H1 (cell line): ENCODE measurements at regions not wholly inside any gene's neighbourhood (a gene's known extent, or its start where the extent isn't known, plus 50 kb on each side); places are given as distances from the start of the nearest gene placed in this dataset.

ENCODE experiments used
- EP300 ChIP-seq, 2 experiments: IDR thresholded peaks; 1 replicate in 1 of 2; 2 replicates in 1 of 2; pipeline ENCODE4 v1.6.1; 2011 to 2012; ENCODE audit warnings: low read depth in 2 of 2, low read length in 2 of 2, mild to moderate bottlenecking in 2 of 2, borderline replicate concordance in 1 of 2, inconsistent platforms in 1 of 2, moderate library complexity in 1 of 2
- KDM1A ChIP-seq: fragments of 200-600, 300-600 bp; sonication (generic); IDR thresholded peaks from 2 replicates; pipeline ENCODE4 v1.7.1; 2016; ENCODE audit warnings: mild to moderate bottlenecking, low read length, borderline replicate concordance
- POLR2A ChIP-seq, 2 experiments: IDR thresholded peaks; 1 replicate in 1 of 2; 2 replicates in 1 of 2; pipeline ENCODE4 v1.6.1; 2011; ENCODE audit warnings: low read depth in 2 of 2, low read length in 2 of 2, mild to moderate bottlenecking in 2 of 2; ENCODE audit errors: control extremely low read depth in 1 of 2
- POLR2AphosphoS5 ChIP-seq: IDR thresholded peaks from 2 replicates; pipeline ENCODE4 v1.6.1; 2011; ENCODE audit warnings: low read depth, low read length
- TF ChIP-seq, protein P1 (sequence below), 3 experiments: IDR thresholded peaks; 1 replicate in 2 of 3; 2 replicates in 1 of 3; pipeline versions ENCODE4 v1.5.1 to v1.6.1; 2011; ENCODE audit warnings: low read length in 3 of 3, mild to moderate bottlenecking in 3 of 3, inconsistent platforms in 2 of 3, low read depth in 1 of 3, moderate library complexity in 1 of 3; ENCODE audit not compliant: insufficient read depth in 1 of 3; ENCODE audit errors: control extremely low read depth in 1 of 3

GRCh38 chr17:30600060-30600829, 123.0 kb downstream of the GOSR1 start:
- peak in 1 of 2 experiments; percentile 75 for TF ChIP-seq POLR2A (IDR thresholded peaks at IDR 0.05; ENCODE audit: control extremely low read depth in 1 of 2, low read depth in 2 of 2, low read length in 2 of 2)
- peak; percentile 93 for TF ChIP-seq KDM1A
- TF ChIP-seq, protein P1, sequence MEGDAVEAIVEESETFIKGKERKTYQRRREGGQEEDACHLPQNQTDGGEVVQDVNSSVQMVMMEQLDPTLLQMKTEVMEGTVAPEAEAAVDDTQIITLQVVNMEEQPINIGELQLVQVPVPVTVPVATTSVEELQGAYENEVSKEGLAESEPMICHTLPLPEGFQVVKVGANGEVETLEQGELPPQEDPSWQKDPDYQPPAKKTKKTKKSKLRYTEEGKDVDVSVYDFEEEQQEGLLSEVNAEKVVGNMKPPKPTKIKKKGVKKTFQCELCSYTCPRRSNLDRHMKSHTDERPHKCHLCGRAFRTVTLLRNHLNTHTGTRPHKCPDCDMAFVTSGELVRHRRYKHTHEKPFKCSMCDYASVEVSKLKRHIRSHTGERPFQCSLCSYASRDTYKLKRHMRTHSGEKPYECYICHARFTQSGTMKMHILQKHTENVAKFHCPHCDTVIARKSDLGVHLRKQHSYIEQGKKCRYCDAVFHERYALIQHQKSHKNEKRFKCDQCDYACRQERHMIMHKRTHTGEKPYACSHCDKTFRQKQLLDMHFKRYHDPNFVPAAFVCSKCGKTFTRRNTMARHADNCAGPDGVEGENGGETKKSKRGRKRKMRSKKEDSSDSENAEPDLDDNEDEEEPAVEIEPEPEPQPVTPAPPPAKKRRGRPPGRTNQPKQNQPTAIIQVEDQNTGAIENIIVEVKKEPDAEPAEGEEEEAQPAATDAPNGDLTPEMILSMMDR (IDR thresholded peaks at IDR 0.05; ENCODE audit: control extremely low read depth in 1 of 3, insufficient read depth in 1 of 3, low read depth in 1 of 3, low read length in 3 of 3), result peak; percentile 27 to 65 (median 45)
- TF ChIP-seq POLR2AphosphoS5, result peak; percentile 57; the same call in 1 of the 2 replicates
- TF ChIP-seq EP300 (IDR thresholded peaks at IDR 0.05; ENCODE audit: borderline replicate concordance in 1 of 2, low read depth in 2 of 2, low read length in 2 of 2), result no peak
